ENCODE measurements at regions not wholly inside any gene's neighbourhood (a gene's known extent, or its start where the extent isn't known, plus 50 kb on each side); places are given as distances from the start of the nearest gene placed in this dataset.

DNA sequence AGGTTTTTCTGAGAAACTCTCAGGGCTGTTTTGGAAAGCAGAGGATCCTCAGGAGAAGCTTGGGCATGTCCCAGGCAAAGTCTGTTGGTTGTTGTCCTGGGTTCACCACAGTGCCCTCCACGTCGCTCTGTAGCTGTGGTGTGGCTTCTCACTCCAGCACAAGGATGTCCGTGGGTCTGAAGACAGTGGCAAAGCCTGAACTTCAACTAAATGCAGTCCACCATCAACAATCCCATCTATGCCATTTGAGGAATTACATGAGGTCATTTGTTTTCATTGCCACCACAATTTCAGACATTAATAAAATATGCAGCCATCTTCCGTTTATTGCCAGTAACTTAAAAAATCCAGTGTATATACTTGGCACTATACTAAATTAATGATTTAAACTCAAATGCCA lies 272.1 kb downstream of the LRIG3 start:
- TF ChIP-seq, protein P1, sequence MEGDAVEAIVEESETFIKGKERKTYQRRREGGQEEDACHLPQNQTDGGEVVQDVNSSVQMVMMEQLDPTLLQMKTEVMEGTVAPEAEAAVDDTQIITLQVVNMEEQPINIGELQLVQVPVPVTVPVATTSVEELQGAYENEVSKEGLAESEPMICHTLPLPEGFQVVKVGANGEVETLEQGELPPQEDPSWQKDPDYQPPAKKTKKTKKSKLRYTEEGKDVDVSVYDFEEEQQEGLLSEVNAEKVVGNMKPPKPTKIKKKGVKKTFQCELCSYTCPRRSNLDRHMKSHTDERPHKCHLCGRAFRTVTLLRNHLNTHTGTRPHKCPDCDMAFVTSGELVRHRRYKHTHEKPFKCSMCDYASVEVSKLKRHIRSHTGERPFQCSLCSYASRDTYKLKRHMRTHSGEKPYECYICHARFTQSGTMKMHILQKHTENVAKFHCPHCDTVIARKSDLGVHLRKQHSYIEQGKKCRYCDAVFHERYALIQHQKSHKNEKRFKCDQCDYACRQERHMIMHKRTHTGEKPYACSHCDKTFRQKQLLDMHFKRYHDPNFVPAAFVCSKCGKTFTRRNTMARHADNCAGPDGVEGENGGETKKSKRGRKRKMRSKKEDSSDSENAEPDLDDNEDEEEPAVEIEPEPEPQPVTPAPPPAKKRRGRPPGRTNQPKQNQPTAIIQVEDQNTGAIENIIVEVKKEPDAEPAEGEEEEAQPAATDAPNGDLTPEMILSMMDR (IDR thresholded peaks at IDR 0.05): no peak
- TF ChIP-seq ZFX (IDR thresholded peaks at IDR 0.05; ENCODE audit: borderline replicate concordance): no peak
